Astrocyte of the cerebellum (primary cell): ENCODE measurements at regions not wholly inside any gene's neighbourhood (a gene's known extent, or its start where the extent isn't known, plus 50 kb on each side); places are given as distances from the start of the nearest gene placed in this dataset.
"Not testable (repeated sequence)": the region's sequence is repeated elsewhere in the genome, so short reads cannot be mapped to it uniquely, and the experiment has no call there.

Source experiments
- DNase-seq: peaks from one replicate; pipeline ENCODE4 v3.0.0-alpha.2; 2011; ENCODE audit warnings: low read depth
- H3K4me3 ChIP-seq: 2 replicates; pipeline ENCODE4 v1.5.1; 2011; ENCODE audit warnings: mild to moderate bottlenecking, low read depth, low read length, moderate library complexity
- in situ Hi-C: cut with HindIII; loops from 2 replicates; pipeline ENCODE4 v1.10.0; 2017; ENCODE audit warnings: low sequenced_read_pairs
- TF ChIP-seq, protein P1 (sequence below): IDR thresholded peaks from 2 replicates; pipeline ENCODE4 v1.5.1; 2012; ENCODE audit warnings: low read length, low read depth, moderate library complexity, mild to moderate bottlenecking; ENCODE audit errors: missing control alignments

DNA sequence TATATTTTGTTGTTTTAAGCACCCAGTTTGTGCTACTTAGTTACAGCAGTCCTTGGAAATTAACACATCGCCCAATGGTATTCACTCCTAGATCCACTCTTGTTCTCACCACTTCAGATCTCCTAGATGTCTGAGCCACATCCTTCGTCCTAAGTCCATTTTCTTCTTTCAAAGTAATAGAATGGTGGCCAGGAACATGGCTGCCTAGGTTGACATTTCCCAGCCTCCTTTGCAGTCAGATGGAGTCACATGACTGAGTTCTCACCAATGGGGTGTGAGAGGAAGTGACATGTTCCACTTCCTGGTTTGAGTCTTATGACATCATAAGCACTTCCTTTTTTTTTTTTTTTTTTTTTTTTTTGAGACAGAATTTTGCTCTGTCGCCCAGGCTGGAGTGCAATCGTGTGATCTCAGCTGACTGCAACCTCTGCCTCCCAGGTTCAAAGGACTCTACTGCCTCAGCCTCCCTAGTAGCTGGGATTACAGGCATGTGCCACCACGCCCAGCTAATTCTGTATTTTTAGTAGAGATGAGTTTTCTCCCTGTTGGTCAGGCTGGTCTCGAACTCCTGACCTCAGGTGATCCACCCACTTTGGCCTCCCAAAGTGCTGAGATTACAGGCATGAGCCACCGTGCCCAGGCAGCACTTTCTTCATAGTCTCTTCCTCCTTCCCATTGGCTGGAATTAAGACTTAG, 91.7 kb upstream of the MRI1 start:
- DNase-seq, H3K4me3 ChIP-seq, in situ Hi-C loops: not testable (repeated sequence)

DNA sequence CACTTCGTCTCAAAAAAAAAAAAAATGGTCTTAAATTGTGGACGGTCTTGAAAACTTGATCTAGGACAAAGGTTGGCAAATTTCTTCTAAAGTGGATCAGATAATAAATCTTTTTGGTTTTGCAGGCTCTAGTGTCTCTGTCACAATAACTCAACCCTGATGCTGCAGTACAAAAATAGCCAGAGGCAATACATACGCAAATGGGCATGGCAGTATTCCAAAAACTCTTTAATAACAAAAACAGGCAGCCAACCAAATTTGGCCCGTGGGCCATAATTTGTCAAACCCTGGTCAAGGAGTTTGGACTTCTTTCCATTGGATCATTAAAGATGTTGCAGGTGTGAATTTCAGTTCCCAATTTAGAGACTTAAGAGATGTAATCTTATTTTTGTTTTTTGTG, 93.5 kb upstream of the MRI1 start:
- TF ChIP-seq, protein P1, sequence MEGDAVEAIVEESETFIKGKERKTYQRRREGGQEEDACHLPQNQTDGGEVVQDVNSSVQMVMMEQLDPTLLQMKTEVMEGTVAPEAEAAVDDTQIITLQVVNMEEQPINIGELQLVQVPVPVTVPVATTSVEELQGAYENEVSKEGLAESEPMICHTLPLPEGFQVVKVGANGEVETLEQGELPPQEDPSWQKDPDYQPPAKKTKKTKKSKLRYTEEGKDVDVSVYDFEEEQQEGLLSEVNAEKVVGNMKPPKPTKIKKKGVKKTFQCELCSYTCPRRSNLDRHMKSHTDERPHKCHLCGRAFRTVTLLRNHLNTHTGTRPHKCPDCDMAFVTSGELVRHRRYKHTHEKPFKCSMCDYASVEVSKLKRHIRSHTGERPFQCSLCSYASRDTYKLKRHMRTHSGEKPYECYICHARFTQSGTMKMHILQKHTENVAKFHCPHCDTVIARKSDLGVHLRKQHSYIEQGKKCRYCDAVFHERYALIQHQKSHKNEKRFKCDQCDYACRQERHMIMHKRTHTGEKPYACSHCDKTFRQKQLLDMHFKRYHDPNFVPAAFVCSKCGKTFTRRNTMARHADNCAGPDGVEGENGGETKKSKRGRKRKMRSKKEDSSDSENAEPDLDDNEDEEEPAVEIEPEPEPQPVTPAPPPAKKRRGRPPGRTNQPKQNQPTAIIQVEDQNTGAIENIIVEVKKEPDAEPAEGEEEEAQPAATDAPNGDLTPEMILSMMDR = no peak
- DNase-seq = no peak
- in situ Hi-C loops = no loop called here
- no peak overlapping the region for H3K4me3 ChIP-seq

DNA sequence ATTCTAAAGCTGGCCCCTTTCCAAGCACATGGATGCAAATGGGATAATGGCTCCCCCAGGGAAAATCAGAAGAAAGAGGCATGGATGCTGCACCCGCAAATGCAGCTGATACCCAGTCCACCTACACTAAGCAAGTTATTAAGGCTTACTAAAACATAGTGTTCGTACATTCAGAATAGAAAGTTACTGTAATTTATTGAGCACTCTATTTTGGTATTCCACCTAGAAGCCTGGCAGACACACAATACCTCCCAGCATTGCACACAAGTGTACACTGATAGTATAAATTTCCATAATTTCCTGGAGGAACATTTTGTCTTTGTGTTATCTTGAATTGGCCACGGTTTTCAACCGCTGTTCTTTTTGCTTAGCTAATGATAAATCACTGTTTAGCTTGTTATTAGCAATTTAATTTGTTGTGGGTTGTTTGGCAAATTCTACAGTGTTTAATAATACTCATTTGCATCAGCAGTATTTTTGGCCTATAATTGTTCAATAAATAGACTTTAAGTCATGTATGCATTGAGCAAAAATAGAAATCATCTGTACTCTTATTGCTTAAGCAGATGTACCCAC, 94.5 kb upstream of the MRI1 start:
- DNase-seq = no peak
- in situ Hi-C loops = loop anchor here (5.0 kb wide), 1 partner anchor 47 kb away; no protein-coding TSS in a partner anchor
- H3K4me3 ChIP-seq = no peak overlapping the region
- TF ChIP-seq, protein P1 = no peak

DNA sequence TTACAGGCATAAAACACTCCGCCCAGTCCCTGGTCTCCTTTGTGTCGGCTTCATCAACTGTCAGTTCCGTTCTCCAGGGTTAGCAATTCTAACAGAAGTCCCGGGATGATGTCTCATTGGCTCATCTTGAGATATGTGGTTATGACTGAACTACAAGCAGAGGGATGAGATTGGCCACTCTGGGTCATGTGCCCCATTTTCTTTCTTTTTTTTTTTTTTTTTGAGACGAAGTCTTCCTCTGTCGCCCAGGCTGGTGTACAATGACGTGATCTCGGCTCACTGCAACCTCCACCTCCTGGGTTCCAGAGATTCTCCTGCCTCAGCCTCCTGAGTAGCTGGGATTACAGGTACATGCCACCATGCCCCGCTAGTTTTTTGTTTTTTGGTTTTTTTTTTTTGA, 95.4 kb upstream of the MRI1 start:
- in situ Hi-C loops = loop anchor here (5.0 kb wide), 1 partner anchor 48 kb away; no protein-coding TSS in a partner anchor
- H3K4me3 ChIP-seq = no peak overlapping the region
- TF ChIP-seq, protein P1 = no peak
- DNase-seq = no peak

DNA sequence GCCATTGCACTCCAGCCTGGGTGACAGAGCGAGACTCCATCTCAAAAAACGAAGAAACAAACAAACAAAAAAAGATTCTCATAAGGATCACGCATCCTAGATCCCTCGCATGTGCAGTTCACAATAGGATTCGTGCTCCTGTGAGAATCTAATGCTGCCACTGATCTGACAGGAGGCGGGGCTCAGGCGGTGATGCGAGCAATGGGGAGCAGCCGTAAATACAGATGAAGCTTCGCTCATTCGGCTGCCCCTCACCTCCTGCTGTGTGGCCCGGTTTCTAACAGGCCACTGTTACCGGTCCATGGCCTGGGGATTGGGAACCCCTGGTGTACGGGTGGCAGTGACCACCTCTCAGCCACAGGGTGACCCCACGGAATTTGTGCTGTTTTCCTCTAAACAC, 98.2 kb upstream of the MRI1 start:
- H3K4me3 ChIP-seq = no peak overlapping the region
- no peak for DNase-seq
- in situ Hi-C loops = loop anchor here (5.0 kb wide), 1 partner anchor 51 kb away; no protein-coding TSS in a partner anchor
- TF ChIP-seq, protein P1 = no peak

DNA sequence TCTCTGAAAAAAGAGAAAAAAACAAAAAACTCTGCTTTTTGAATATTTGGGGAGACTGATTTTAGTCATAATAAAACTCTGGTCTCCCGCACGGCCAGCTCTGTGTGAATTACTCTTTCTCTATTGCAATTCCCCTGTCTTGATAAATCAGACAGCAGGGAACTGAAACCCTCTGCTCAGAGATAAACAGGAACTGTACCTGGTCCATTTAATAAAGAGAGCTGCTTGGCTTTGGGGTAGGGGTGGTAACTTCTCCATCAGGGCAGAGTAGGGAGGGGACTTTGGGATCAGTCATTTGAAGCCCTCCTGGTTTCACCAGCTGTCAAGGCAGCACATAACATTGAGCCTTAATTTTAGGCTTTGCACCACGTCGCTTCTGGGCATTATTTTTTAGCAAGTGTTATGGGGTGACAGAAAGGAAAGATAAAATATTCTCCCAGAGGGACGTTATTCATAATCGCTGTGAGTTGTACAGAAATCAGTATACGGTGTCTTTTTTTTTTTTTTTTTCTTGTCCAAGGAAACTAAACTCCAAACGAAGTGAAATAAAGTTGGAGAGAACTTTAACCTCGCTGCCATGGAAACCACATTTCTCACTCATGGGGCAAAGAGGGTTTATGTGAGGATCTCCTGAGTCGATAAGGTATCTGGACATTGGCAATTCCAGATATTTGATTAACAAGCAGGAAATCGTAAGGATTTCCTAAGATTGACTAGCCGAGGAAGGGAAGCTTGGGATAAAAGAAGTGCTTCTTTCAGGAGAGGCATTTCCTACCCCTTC, 99.0 kb upstream of the MRI1 start:
- H3K4me3 ChIP-seq = no peak overlapping the region
- in situ Hi-C loops = loop anchor here (5.0 kb wide), 1 partner anchor 52 kb away; no protein-coding TSS in a partner anchor
- TF ChIP-seq, protein P1 = no peak
- DNase-seq = no peak
